ENCODE measurements at regions not wholly inside any gene's neighbourhood (a gene's known extent, or its start where the extent isn't known, plus 50 kb on each side); places are given as distances from the start of the nearest gene placed in this dataset.

DNA sequence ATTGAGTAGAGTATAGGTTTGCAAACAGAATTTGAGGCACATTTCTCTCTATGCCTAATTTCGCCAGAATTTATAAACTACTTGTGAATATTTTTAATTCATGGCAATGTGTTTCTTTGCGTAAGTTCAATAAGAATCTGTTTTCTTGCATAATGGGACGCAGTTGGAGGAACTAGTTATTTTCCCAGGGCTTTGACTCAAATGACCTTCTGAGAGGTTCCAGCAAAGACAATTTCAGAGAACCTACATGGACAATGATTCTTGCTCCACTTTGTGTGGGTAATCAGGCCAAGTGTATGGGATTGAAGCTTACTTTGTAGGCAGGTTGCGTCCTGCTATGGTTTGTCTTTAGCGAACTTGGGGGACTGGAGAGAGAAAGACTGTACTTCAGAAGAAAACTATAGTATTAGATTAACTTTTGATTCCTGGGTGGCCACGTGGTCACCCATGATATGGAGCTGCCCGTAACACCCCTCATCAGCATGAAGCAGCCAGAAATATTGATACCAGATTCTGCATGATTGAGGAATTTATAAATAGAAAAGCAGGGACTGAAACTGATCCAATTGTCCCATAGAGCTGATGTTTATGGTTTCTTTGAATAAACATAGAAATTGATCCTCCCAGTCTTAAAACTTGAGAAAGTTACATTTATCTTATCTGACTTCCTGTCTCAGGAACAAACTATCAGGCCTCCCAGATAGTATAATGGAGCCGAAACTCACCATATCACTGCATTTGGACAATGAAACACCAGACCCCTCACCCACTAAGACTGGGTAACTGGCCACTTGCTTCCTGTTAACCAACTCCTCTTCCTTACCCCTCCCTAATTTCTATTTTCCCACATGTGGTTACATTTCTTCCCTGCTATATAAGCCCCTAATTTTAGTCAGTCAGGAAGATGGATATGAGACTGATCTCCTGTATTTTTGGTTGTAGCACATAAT, 815.3 kb upstream of the HS6ST1 start:
- DNase-seq (ENCODE audit: low read depth) = no peak

- DNase-seq (ENCODE audit: low read depth) = no peak
Measured at GRCh38 chr2:129135017-129135416, 816.3 kb upstream of the HS6ST1 start.

DNA sequence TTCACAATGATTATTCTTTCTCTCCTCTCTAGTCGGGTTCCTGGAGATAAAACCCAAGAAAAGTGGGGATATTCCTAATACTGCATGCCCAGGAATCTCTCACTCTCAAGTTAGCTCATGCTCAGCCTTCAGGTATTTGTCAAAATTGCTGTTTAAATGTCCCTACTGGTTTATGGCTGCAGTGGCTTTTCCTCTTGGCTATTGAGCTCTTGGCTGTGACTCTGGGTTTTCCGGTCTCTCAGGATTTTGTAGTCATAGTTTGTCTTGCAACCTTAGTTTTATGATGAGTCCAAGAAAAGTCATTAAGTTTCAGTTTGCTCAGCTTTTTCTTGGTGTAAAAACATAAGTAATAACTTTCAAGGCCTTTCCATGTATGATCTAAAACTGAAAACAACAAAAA, 820.7 kb upstream of the HS6ST1 start:
- no peak for DNase-seq (ENCODE audit: low read depth)

DNA sequence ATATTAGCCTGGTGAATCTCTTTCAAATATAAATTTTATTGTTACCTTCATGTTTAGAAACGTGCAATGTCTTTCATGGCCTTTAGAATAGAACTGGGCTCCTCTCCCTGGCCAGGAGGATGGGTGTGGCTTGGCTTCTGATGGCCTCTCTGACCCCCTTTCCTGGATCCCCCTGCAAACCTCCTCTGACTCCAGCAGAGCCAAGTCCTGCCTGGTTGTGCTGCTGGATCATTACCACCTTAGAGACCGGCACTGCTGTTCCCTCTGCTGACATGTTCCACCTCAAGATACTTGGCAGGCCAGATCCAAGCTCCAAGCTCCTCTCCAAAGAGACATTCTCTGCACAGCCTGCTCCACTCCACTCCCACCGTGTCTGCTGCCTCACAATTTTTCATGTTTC, 823.8 kb upstream of the HS6ST1 start:
- no peak for DNase-seq (ENCODE audit: low read depth)

DNA sequence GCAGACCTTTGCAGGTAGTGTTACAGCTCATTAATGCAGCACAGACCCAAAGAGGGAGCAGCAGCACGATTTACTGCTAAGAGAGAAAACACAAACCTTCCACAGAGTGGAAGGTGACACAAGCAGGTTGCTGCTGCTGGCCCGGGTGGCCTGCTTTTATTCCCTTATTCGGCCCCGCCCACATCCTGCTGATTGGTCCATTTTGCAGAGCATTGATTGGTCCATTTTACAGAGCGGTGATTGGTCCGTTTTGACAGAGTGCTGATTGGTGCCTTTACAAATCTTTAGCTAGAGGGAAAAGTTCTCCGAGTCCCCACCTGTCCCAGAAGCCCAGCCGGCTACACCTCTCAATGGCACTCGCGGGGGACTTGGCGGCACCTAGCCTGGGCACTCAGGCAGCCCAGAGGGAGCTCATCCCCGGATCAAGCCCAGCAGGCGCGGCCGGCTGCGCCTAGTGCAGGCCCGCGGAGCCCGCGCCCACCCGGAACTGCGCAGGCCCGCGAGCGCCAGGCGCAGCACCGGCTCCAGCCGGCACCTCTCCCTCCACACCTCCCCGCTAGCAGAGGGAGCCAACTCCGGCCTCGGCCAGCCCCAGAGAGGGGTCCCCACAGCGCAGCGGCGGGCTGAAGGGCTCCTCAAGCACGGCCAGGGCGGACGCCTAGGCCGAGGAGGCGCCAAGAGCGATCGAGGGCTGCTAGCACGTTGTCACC, 825.6 kb upstream of the HS6ST1 start:
- no peak for DNase-seq (ENCODE audit: low read depth)

DNA sequence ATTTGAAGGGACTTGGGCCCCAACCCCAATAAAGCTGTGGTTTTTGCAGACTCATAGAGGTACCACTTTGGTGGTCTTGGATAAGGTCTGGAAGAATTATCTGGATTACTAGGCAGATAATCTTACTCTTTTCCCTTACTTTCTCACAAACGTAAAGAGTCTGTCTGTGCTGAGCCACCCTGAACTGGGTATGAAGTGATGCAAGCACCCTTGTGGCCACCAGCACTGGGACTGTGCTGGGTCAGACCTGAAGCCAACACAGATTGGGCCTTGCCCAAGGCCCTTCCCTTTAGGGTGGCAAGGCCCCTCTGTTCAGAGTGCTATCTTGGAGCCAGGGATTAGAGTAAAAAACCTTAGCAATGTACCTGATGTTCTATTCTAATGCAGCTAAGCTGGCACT, 827.0 kb upstream of the RAB6C start:
- no peak for DNase-seq (ENCODE audit: low read depth)

DNA sequence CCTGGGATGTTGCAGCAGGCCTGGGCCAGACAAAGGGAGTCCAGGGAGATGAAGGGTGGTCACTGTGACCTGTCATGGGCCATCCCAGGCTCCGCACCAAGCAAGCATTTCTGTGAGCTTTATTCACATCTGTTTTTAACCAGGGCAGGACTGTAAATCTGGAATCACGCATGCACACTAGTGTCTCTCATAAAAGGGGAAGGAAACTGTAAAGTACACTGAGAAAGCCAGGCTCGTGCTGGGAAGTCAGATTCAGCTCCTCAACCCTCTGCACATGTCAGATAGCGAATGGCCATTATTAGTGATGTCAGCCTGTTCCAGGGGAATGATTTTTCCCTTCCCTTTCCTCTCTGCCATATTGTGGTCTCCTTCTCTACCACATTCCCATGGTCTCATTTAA, 818.6 kb upstream of the RAB6C start:
- DNase-seq (ENCODE audit: low read depth) = no peak

DNA sequence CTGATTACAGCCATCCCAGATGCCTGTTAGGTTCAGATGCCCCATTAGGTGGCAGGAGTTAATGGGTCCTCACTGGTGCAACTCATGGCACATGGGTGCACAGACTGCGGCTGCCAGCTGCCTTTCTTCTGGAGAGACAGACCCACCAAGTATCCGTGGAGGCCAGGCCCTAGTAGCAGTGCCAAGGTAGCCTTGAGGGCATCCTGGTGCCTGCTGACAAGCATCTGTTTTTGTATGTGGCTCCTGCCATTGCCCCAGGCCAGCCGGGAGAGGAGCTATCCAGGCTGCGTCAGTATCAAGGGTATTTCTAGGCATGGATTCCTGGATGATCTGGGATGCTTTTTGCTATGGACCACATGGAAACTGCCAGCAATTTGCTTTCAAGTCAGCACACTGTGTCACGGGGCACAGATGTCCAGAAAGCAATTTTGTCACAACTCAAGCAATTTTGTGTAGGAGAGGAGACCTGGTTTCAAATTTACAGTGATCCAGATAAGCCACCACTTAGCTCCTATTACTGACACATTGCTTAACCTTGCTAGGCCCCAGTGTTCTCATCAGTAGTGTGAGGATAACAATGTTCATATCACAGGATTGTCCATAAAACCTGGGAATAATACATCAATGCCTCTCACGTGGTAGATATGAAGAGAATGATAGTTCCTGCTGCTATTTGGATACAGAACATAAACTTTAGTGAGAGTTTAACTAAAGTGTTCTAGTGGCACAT, 815.1 kb upstream of the RAB6C start:
- DNase-seq (ENCODE audit: low read depth) = no peak

- no peak for DNase-seq (ENCODE audit: low read depth)
Measured at GRCh38 chr2:129165006-129165405, 814.5 kb upstream of the RAB6C start.

- DNase-seq (ENCODE audit: low read depth) = no peak
Measured at GRCh38 chr2:129167456-129167855, 812.0 kb upstream of the RAB6C start.

- DNase-seq (ENCODE audit: low read depth) = no peak
Measured at GRCh38 chr2:129170570-129170969, 808.9 kb upstream of the RAB6C start.

- DNase-seq (ENCODE audit: low read depth) = no peak
Measured at GRCh38 chr2:129174143-129174542, 805.3 kb upstream of the RAB6C start.

- DNase-seq (ENCODE audit: low read depth) = no peak
Measured at GRCh38 chr2:129175051-129175450, 804.4 kb upstream of the RAB6C start.

DNA sequence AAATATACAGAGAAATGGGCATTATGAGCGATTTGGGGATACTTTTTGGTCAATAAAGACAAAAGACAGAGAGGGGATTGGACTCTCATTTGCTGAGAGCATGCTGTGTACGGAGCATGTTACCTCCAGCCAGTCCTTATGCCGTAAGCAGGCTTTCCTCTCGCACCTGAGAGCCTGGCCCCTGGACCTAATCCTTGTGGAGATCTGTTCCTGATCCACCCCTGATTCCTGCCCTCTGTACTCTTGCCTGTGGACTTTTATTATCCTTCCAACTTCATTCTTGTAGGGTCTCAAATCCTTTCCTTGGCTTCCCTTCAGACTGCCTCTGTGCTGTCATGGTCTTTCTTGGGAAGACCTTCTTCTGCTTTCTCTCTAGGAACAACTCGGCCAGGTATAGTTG, 803.1 kb upstream of the RAB6C start:
- DNase-seq (ENCODE audit: low read depth) = no peak

DNA sequence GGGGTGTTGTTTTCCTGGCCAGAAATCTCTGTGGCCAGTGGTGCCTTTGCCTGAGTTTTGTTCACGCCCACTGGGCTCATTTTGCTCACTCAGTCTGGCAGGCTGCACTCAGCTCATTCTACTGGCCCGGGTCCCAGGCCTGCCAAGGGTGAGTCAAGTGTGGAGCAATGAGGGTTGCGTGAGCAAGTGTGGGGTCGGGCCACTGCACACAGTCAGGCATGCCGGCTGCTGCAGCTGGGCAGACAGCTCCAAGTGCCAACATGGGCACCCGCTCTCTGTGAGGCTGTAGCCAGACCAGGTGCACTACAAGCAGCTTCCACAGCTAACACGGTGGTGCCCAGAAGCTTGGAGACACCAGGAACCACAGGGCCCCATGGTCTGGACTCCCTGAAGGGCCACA, 801.1 kb upstream of the RAB6C start:
- DNase-seq (ENCODE audit: low read depth) = no peak

DNA sequence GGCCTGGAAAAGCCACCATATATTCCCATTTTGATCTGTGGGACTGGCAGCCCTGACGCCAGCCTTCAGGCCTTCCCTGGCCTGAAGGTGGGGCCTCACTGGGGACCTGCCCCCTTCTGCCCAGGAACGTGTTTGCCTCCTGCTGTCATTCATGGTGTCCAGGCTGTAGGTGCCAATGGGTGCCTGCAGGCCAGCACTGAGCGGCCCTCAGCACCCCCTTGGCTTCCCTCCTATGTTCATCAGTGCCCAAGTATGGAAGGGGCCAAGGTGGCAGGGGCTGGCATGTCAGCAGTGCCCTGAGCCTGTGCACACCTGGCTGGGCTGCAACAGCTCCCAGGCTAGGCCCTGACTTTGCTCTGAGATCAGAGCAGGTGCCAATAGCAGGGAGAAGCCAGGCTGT, 800.3 kb upstream of the RAB6C start:
- no peak for DNase-seq (ENCODE audit: low read depth)

DNA sequence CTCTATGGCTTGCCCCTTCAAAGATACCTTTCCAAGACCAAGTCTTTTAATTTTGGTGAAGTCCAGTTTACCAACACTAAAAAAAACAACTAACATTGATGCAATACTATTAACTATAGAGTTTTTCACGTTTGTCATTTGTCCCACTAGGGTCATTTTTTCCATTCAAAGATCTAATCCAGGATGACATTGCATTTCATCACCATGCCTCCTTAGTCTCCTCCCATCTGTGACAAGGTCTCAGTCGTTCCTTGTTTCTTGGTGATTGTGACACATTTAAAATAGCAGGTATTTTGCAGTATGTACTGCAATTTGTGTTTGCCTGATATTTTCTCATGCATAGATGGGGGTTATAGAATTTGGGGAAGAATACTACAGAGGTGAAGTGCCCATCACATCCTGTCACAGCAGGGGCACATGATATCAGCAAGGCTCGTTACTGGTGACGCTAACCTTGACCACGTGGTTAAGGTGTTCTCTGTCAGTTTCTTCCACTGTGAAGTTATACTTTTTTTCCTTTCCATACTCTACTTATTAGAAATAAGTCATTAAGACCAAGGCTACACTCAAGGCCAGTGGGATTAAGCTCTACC, 799.2 kb upstream of the RAB6C start:
- DNase-seq (ENCODE audit: low read depth) = no peak

- no peak for DNase-seq (ENCODE audit: low read depth)
Measured at GRCh38 chr2:129181433-129181832, 798.0 kb upstream of the RAB6C start.

DNA sequence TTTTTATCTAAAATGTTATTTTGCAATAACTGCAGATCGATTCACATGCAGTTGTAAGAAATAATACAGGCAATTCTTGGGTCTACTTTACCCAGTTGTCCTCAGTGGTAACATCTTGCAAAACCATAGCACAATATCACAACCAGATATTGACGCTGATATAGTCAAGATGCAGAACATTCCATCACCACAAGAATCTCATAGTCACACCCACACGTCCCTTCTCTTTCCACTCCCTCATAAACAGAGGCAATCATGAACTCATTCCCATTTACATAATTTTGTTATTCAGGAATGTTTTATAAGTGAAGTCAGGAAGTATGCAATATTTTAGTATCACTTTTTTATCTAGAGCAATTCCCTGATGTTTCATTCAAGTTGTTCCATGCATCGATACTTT, 797.5 kb upstream of the RAB6C start:
- DNase-seq (ENCODE audit: low read depth) = no peak

- DNase-seq (ENCODE audit: low read depth) = no peak
Measured at GRCh38 chr2:129187343-129187742, 792.1 kb upstream of the RAB6C start.

DNA sequence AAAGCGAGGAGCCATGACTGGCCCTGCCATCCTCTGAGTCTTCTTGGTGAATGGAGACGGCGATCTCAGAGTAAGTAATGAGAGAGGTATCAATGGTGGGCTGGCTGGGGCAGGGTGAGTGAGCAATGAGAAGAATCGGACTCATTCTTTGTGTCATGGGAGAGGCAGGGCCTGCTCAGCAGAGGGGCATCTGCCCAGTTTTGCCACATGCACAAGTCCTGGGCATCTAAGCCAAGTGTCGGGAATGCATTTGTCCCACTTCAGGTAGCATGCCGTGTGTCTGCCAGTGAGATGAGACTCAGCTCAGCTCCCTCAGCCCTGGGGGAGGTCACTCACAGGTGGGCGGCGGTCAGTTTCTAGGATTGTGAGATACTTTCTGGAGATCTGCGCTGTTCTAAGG, 791.0 kb upstream of the RAB6C start:
- no peak for DNase-seq (ENCODE audit: low read depth)

All from forelimb muscle (tissue), 1 donor.